ENCODE measurements at regions not wholly inside any gene's neighbourhood (a gene's known extent, or its start where the extent isn't known, plus 50 kb on each side); places are given as distances from the start of the nearest gene placed in this dataset.
"Not testable (repeated sequence)": the region's sequence is repeated elsewhere in the genome, so short reads cannot be mapped to it uniquely, and the experiment has no call there.

- DNase-seq: no peak
These were observed 379.2 kb upstream of the ZFHX3 start for GRCh38 chr16:73427164-73427563.

- DNase-seq: no peak
These were observed 378.7 kb upstream of the ZFHX3 start for GRCh38 chr16:73426433-73427160.

- DNase-seq: no peak
These were observed 372.7 kb upstream of the ZFHX3 start for GRCh38 chr16:73420676-73421075.

- no peak for DNase-seq
These were observed 372.3 kb upstream of the ZFHX3 start for GRCh38 chr16:73420244-73420643.

GRCh38 chr16:73418691-73419090, 370.8 kb upstream of the ZFHX3 start:
- DNase-seq: no peak

- no peak for DNase-seq
These were observed 370.1 kb upstream of the ZFHX3 start for GRCh38 chr16:73418051-73418450.

- DNase-seq: no peak
These were observed 367.4 kb upstream of the ZFHX3 start for GRCh38 chr16:73415286-73415685.

GRCh38 chr16:73414638-73415037, 366.7 kb upstream of the ZFHX3 start:
- DNase-seq: no peak

GRCh38 chr16:73413830-73414190, 365.9 kb upstream of the ZFHX3 start:
- no peak for DNase-seq

GRCh38 chr16:73413091-73413829, 365.3 kb upstream of the ZFHX3 start:
- DNase-seq: no peak

- DNase-seq: no peak
These were observed 364.5 kb upstream of the ZFHX3 start for GRCh38 chr16:73412416-73412815.

- no peak for DNase-seq
These were observed 360.8 kb upstream of the ZFHX3 start for GRCh38 chr16:73408716-73409115.

GRCh38 chr16:73408311-73408710, 360.4 kb upstream of the ZFHX3 start:
- no peak for DNase-seq

- no peak for DNase-seq
These were observed 357.9 kb upstream of the ZFHX3 start for GRCh38 chr16:73405851-73406250.

GRCh38 chr16:73404001-73404400, 356.1 kb upstream of the ZFHX3 start:
- no peak for DNase-seq

- DNase-seq: no peak
These were observed 355.4 kb upstream of the ZFHX3 start for GRCh38 chr16:73403291-73403690.

- no peak for DNase-seq
These were observed 353.0 kb upstream of the ZFHX3 start for GRCh38 chr16:73400951-73401350.

GRCh38 chr16:73399997-73400396, 352.1 kb upstream of the ZFHX3 start:
- no peak for DNase-seq

- DNase-seq: no peak
These were observed 351.6 kb upstream of the ZFHX3 start for GRCh38 chr16:73399486-73399885.

GRCh38 chr16:73398604-73399003, 350.7 kb upstream of the ZFHX3 start:
- DNase-seq: not testable (repeated sequence)

- DNase-seq: no peak
These were observed 348.6 kb upstream of the ZFHX3 start for GRCh38 chr16:73396556-73396955.

GRCh38 chr16:73390936-73391335, 343.0 kb upstream of the ZFHX3 start:
- DNase-seq: no peak

- no peak for DNase-seq
These were observed 342.6 kb upstream of the ZFHX3 start for GRCh38 chr16:73390491-73390890.

GRCh38 chr16:73389085-73389484, 341.2 kb upstream of the ZFHX3 start:
- no peak for DNase-seq

- DNase-seq: no peak
These were observed 340.1 kb upstream of the ZFHX3 start for GRCh38 chr16:73387979-73388378.
